ENCODE measurements at regions not wholly inside any gene's neighbourhood (a gene's known extent, or its start where the extent isn't known, plus 50 kb on each side); places are given as distances from the start of the nearest gene placed in this dataset.

DNA sequence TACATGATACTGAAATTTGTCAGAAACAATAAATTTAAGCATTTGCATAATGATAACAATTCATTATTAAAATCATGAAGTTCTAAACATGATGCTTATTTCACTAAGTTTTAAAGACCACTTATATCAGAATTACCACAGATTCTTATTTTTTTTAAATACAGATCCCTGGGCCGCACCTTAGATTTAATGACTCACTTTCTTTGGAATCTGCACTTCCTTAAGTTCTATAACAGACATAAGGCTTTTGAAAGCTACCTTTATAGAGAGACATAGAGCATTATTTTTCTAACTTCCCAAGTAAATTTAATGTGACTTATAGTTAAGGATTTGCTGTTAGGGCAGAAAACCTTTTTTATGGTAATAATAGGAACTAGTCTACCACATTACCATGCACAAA is 214.9 kb downstream of the IPMK start:
- no peak overlapping the region for H3K4me3 ChIP-seq (ENCODE audit: low read length)

DNA sequence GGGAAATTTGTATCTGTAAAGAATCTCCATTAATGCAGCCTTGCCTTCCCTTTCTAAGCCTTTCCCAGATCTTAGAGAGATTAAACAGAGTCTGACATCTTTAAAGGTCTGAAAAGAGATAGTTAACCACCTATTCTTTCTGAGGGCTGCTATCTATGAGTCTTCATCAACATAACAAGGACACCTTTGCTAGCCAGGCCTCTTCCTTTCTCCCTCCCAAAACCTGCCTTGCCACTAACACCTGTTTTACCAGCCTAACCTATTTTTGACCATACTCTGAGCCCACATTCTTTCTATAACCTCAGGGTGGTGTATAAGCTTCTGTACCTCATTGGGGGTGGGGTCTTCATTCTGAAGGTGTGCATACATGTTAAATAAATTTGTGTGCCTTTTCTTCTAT is 217.1 kb downstream of the IPMK start:
- H3K4me3 ChIP-seq (ENCODE audit: low read length), result no peak overlapping the region
- TF ChIP-seq ZNF274 (IDR thresholded peaks at IDR 0.05; ENCODE audit: low read depth, low read length), result no peak

More for the DNA sequence above, 214.9 kb downstream of the IPMK start:
- TF ChIP-seq ZNF274 (IDR thresholded peaks at IDR 0.05; ENCODE audit: low read depth, low read length), result no peak

DNA sequence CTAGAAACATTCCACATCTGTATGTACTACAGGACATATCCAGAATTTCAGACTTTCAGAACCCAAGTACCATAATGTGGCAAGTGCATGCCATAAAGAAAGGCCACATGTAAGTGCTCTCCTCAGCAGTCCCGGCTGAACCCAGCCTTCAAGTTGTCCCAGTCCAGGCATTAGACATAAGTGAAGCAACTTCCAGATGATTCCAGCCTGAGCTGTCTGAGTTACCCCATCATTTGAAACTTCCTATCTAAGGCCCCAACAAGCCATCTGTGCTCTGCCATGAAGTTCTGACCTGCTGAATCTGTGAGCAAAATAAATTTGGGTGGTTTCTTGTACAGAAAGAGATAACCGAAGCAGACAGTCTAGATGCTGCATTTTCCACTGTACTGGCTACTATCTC is 218.8 kb downstream of the IPMK start:
- H3K4me3 ChIP-seq (ENCODE audit: low read length), result no peak overlapping the region
- TF ChIP-seq ZNF274 (IDR thresholded peaks at IDR 0.05; ENCODE audit: low read depth, low read length), result no peak

DNA sequence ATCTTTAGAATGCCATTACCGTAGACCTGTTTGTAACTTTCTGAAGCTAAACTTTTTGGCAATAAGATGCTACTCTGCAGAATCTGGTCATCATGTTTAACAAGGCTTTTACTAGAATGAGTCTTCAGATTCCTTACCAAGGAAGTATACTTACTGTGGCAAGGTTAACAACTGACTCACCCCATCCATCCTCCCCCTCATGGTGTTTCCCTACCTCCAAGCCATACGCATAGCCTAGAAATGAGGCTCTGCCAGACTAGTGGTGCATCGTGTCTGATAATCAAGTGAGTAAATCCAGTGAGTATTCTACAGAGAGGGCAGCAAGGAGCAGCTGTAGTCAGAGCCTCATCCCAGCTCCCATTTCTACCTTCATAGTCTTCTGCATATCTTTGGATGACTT is 223.6 kb downstream of the IPMK start:
- no peak for TF ChIP-seq ZNF274 (IDR thresholded peaks at IDR 0.05; ENCODE audit: low read depth, low read length)

DNA sequence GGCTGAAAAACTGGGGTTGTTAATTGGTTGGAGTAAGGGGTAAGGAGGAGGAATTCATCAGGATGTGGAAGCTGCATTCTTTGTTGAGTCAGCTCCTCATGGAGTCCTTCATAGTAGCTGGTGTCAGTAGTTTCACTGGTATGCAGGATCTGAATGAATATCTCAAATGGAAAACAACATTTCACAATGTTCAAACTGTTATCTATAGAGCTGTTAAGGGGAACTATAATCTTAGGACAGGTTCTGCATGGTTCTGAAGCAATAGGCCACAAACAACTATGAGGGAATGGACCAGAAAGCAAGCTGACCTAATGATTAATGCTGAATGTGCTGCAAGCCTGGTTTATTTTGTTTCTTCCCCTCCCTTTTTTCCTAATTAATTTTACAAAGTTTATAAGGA is 225.8 kb downstream of the IPMK start:
- TF ChIP-seq ZNF274 (IDR thresholded peaks at IDR 0.05; ENCODE audit: low read depth, low read length), result no peak
- no peak overlapping the region for H3K4me3 ChIP-seq (ENCODE audit: low read length)

More for the DNA sequence above, 223.6 kb downstream of the IPMK start:
- H3K4me3 ChIP-seq (ENCODE audit: low read length), result no peak overlapping the region

DNA sequence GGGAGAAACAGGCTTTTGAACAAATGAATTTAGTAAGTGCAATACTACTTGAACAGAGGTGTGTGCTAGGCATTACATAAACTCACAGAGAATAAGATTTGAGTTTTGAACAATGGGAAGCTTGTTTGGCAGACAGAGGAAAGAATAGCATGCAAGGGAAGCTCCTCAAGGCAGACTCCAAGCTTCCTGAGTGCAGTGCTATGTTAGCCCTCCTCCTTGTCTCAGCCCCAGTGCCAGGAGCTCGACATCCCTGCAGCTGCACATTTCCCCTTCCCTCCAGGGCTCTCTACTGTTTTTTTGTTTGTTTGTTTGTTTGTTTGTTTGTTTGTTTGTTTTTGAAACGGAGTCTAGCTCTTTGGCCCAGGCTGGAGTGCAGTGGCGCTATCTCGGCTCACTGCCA is 237.5 kb downstream of the IPMK start:
- no peak overlapping the region for H3K4me3 ChIP-seq (ENCODE audit: low read length)
- TF ChIP-seq ZNF274 (IDR thresholded peaks at IDR 0.05; ENCODE audit: low read depth, low read length), result no peak

DNA sequence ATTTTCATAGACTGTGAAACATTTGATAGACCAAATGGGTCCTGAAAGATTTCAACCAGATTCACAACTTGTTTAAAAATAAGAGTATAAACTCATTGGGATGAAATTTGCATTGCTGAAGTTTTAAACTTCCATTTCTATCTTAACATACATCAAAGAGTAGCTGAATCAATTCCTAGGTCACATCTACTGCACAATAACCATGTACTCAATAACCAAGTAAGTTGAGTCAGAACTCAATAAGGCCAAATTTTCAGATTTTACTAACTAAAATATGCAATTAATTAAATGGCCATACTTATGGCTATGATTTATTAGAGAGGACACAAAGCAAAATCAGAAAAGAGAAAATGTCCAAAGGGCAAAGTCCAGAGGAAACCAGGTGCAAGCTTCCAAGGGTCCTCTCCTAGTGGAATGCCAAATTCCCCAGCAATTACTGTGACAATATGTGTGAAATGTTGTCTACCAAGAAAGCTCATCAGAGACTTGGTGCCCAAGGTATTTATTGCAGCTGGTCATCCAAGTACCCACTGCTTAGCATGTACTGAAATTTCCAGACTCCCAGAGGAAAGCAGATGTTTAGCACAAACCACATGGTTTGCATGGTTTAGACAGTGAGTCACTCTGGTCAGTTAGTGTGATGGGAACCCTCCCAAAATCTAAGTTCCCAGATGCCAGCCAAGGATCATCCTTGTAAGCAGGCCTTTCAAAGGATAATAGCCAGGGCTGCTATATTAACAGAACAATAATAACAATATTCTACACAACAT is 238.9 kb downstream of the IPMK start:
- H3K4me3 ChIP-seq (ENCODE audit: low read length), result no peak overlapping the region
- TF ChIP-seq ZNF274 (IDR thresholded peaks at IDR 0.05; ENCODE audit: low read depth, low read length), result no peak

DNA sequence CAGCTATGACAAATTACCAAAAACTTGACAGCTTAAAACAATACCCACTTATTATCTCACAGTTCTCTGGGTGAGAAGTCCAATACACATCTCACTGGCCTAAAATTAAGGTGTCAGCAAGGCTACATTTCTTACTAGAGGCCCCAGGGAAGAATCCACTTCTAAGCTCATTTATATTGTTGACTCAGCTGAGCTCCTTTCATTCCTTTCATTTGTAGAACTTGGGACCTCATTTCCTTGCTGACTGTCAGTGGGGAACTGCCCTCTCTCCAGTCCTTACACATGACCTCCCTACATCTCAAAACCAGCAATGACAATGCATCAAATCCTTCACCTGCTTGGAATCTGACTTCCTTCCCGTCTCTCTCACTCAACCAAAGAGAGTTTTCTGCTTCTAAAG is 240.3 kb downstream of the IPMK start:
- TF ChIP-seq ZNF274 (IDR thresholded peaks at IDR 0.05; ENCODE audit: low read depth, low read length), result no peak
- H3K4me3 ChIP-seq (ENCODE audit: low read length), result no peak overlapping the region

DNA sequence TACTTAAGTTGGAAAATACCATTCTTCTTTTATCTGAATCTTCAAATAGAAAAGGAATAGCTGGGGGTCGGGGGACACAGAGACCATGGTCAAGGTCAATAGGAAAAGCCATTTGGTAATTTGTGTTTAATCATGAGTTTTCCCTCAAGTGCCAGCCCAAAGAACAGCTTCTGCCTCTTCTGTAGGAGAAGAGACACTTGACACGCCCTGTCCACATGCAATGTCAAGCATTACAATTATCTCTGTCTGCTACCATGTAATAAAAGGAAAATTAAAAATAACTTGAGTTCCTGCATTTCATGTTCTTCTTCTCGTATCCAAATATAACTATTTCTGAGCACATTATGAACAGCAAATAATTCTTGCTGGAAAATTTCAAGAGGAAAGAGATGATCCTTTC is 241.7 kb downstream of the IPMK start:
- H3K4me3 ChIP-seq (ENCODE audit: low read length), result no peak overlapping the region

DNA sequence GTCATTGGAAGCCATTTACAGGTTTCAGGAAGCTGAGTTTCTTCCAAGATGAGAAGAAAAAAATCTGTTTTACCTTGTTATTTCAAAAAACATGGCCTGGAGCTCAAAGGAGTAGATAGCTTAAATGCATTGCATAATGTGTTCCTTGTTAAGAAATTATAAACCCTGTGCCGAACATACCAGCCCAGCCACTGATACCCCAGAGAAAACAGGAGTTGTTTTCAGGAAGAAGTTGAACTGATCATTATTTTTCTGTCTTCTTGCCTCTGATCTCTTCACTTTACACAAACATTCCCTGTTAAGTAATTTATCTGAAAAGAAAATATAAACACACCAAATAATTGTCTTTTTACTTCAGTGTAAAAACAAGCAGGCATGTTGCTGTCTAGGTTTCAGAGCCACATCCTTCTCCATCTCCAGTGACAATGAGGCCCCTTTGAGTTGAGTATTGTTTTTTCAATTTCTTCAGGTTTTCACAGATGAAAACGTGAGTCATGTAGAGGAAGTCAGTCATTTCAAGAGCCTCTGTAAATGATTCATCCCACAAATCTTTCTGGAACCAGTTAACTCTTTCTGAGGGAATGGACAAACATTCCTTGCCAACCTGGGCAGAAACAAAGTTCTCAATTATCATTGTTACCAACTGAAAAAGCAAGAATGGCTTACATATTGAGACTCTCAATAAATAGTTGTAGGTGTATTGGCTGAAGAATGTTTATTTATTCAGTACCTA is 244.2 kb downstream of the IPMK start:
- no peak for TF ChIP-seq ZNF274 (IDR thresholded peaks at IDR 0.05; ENCODE audit: low read depth, low read length)

More for the DNA sequence above, 241.7 kb downstream of the IPMK start:
- no peak for TF ChIP-seq ZNF274 (IDR thresholded peaks at IDR 0.05; ENCODE audit: low read depth, low read length)

DNA sequence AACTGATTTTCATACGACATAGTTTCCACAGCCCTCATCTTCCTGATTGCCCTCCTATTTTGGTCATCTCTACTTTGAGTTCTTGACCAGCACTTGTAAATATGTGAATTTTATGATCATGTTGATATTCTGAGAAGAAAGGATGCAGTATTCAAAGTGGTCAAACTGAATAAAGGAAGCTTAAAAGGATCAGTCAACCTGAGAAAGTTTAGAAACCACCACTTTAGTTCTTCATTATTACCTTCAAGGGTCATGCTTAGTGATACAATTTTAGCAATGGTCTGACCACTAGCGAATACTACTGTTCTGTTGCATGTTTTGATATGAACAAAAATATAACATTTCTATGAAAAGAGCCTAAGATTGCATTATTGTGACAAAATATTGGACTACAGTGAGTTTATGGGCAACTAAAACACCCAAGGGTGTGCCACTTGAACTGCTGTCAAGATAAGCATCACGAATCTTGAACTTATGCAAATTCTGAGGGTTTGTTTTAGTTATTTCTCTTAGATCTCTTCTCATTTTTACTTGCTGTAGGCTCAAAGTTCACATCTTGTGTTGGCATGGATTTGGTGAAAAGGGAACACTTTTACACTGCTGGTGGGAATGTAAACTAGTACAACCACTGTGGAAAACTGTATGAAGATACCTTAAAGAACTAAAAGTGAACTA is 247.7 kb downstream of the IPMK start:
- TF ChIP-seq ZNF274 (IDR thresholded peaks at IDR 0.05; ENCODE audit: low read depth, low read length), result no peak
- no peak overlapping the region for H3K4me3 ChIP-seq (ENCODE audit: low read length)

More for the DNA sequence above, 244.2 kb downstream of the IPMK start:
- no peak overlapping the region for H3K4me3 ChIP-seq (ENCODE audit: low read length)

DNA sequence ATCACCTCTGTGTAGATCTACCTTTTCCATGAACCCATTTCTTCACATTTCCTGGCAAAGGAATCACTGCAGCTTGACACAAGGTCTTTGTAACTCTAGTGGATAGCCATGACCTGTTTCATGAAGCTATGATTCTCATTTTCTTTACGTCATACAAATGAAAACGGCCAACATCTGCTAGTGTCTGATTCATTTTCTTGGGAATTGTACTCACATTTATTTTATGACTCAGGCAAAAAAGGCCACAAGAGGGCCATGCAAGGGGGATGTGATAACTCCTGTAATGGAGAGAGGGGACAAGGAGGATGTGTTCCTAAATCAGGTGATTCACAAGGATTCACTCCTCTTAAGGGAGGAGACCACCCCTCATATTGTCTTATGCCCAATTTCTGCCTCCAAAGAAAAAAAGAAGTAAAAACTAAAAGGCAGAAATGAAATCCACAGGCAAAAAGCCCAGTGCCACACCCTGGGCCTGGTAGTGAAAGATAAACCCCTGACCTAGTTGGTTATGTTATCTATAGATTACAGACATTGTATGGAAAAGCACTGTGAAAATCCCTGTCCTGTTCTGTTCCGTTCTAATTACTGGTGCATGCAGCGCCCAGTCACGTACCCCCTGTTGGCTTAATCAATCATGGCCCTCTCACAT is 249.9 kb downstream of the IPMK start:
- no peak overlapping the region for H3K4me3 ChIP-seq (ENCODE audit: low read length)
- TF ChIP-seq ZNF274 (IDR thresholded peaks at IDR 0.05; ENCODE audit: low read depth, low read length), result no peak

DNA sequence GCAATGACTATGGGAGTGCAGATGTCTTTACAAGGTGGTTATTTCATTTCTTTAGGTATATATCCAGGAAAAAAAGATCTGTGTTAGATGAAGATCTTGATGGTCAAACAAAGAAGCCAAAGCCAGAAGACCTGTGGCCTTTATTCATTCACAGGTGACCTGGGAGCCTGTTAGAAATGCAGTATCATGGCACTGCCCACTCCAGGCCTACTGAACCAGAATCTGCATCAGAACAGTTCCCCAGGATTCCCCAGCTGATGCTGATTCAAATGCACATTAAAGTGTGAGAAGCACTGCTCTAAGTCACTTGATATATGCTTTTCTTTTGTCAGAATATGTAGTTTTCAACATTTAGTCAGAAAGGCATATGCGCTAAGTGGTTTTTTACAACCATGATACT is 251.1 kb downstream of the IPMK start:
- no peak for TF ChIP-seq ZNF274 (IDR thresholded peaks at IDR 0.05; ENCODE audit: low read depth, low read length)
- no peak overlapping the region for H3K4me3 ChIP-seq (ENCODE audit: low read length)

DNA sequence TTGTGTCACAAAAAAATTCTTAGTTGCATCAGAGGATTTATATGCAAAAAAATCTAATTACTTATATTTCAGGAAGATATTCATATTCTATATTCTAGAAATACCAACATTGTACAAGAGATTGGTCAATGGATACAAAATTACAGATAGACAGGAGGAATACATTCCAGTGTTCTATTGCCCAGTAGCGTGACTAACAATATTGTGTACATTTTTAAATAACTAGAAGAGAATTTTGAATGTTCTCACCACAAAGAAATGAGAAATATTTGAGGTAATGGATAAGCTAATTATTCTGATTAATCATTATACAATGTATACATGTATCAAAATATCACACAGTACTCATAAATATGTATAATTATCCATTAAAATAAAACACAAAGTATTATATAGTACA is 253.3 kb downstream of the IPMK start:
- no peak overlapping the region for H3K4me3 ChIP-seq (ENCODE audit: low read length)
- no peak for TF ChIP-seq ZNF274 (IDR thresholded peaks at IDR 0.05; ENCODE audit: low read depth, low read length)

All from GM08714 (cell line).